OCI-LY1 (cell line): ENCODE measurements at regions not wholly inside any gene's neighbourhood (a gene's known extent, or its start where the extent isn't known, plus 50 kb on each side); places are given as distances from the start of the nearest gene placed in this dataset.

ENCODE experiments used
- H2AFZ ChIP-seq: fragments of 200-600 bp; sonication (generic), shearing (Covaris generic); 2 replicates; pipeline ENCODE4 v1.6.0; 2014; ENCODE audit warnings: antibody characterized with exemption, mild to moderate bottlenecking, low read length
- H3F3A ChIP-seq: fragments of 200-600 bp; sonication (generic), shearing (Covaris generic); 2 replicates; pipeline ENCODE4 v1.6.0; 2014; ENCODE audit warnings: mild to moderate bottlenecking, antibody characterized with exemption, low read length, moderate library complexity; ENCODE audit not compliant: insufficient read depth
- H3K27ac ChIP-seq: fragments of 200-600 bp; sonication (generic); 2 replicates; pipeline ENCODE4 v1.5.1; 2014; ENCODE audit warnings: low read length, mixed run types, mild to moderate bottlenecking, low read depth; ENCODE audit not compliant: poor library complexity, severe bottlenecking
- H3K27me3 ChIP-seq: fragments of 200-600 bp; sonication (generic); 2 replicates; pipeline ENCODE4 v1.6.0; 2014; ENCODE audit warnings: antibody characterized with exemption, mild to moderate bottlenecking, low read length, moderate library complexity; ENCODE audit not compliant: insufficient read depth
- H3K36me3 ChIP-seq: fragments of 200-600 bp; sonication (generic); 2 replicates; pipeline ENCODE4 v1.6.1; 2014; ENCODE audit warnings: mild to moderate bottlenecking, antibody characterized with exemption, low read length, moderate library complexity, mixed read lengths; ENCODE audit not compliant: insufficient read depth
- H3K4me1 ChIP-seq: fragments of 200-600 bp; sonication (generic); 2 replicates; pipeline ENCODE4 v1.5.1; 2014; ENCODE audit warnings: mild to moderate bottlenecking, low read length, moderate library complexity; ENCODE audit not compliant: insufficient read depth, severe bottlenecking
- H3K4me2 ChIP-seq: fragments of 200-600 bp; sonication (generic), shearing (Covaris generic); 2 replicates; pipeline ENCODE4 v1.6.1; 2014; ENCODE audit warnings: low read length
- H3K4me3 ChIP-seq: fragments of 200-600 bp; sonication (generic); 2 replicates; pipeline ENCODE4 v1.5.1; 2014; ENCODE audit warnings: low read length, low read depth, mild to moderate bottlenecking, mixed read lengths; ENCODE audit not compliant: poor library complexity, severe bottlenecking
- H3K79me2 ChIP-seq: fragments of 200-600 bp; shearing (Covaris generic); 2 replicates; pipeline ENCODE4 v1.6.1; 2016; ENCODE audit warnings: mixed run types, low read length, mixed read lengths; ENCODE audit not compliant: insufficient read depth
- H3K9ac ChIP-seq: fragments of 200-600 bp; sonication (generic), shearing (Covaris generic); 2 replicates; pipeline ENCODE4 v1.6.1; 2014; ENCODE audit warnings: mild to moderate bottlenecking, low read length, mixed read lengths
- H3K9me2 ChIP-seq: fragments of 200-600 bp; sonication (generic), shearing (Covaris generic); 2 replicates; pipeline ENCODE4 v1.6.1; 2014; ENCODE audit warnings: low read depth, mild to moderate bottlenecking, low read length, mixed read lengths
- H3K9me3 ChIP-seq: fragments of 200-600 bp; shearing (Covaris generic); 2 replicates; pipeline ENCODE4 v1.6.1; 2014; ENCODE audit warnings: low read length, mixed read lengths
- H4K20me1 ChIP-seq: fragments of 200-600 bp; sonication (generic), shearing (Covaris generic); 2 replicates; pipeline ENCODE4 v1.6.0; 2016; ENCODE audit warnings: mild to moderate bottlenecking, low read length; ENCODE audit not compliant: insufficient read depth
- CTCF ChIP-seq: fragments of 200-600 bp; sonication (generic), shearing (Covaris generic); IDR thresholded peaks from 2 replicates; pipeline ENCODE4 v1.5.1; 2017; ENCODE audit warnings: mild to moderate bottlenecking, antibody characterized with exemption, low read length, moderate library complexity, mixed read lengths
- EZH2 ChIP-seq: fragments of 200-600 bp; sonication (generic), shearing (Covaris generic); IDR thresholded peaks from 2 replicates; pipeline ENCODE4 v1.8.0; 2017; ENCODE audit warnings: borderline replicate concordance, mixed run types, mild to moderate bottlenecking, antibody characterized with exemption, low read length, moderate library complexity, mixed read lengths

DNA sequence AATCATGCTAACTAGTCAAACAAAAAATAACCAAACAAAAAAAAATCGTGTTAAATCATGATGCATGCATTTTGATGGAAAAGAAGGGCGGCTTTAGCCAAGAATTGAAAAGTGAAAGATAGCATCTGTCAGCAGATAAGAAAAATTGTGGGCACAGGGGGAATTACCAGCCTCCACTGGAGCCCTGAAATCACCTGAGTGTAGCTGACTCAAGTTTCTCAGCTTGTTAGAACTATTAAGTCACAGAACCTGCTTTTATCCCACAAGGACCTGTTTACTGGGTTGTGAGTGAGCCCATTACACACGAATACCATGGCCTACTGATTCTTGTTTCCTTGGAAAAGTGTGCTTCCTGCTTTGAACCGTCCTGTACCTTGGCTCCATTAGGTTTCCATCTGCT, 85.2 kb downstream of the COX18 start:
- no peak overlapping the region for H3K9ac ChIP-seq
- H3K9me2 ChIP-seq, result no peaks in the 10 kb centered on the region
- H3K4me3 ChIP-seq, result no peak overlapping the region
- H3K36me3 ChIP-seq, result no peaks in the 10 kb centered on the region
- no peak overlapping the region for H2AFZ ChIP-seq
- H4K20me1 ChIP-seq, result no peaks in the 10 kb centered on the region
- no peak overlapping the region for H3K27ac ChIP-seq
- no peaks in the 10 kb centered on the region for H3F3A ChIP-seq
- no peaks in the 10 kb centered on the region for H3K4me1 ChIP-seq
- H3K4me2 ChIP-seq, result no peak overlapping the region
- no peaks in the 10 kb centered on the region for H3K79me2 ChIP-seq
- H3K27me3 ChIP-seq, result no peaks in the 10 kb centered on the region
- no peaks in the 10 kb centered on the region for H3K9me3 ChIP-seq
- TF ChIP-seq EZH2, result no peak
- no peak for TF ChIP-seq CTCF

DNA sequence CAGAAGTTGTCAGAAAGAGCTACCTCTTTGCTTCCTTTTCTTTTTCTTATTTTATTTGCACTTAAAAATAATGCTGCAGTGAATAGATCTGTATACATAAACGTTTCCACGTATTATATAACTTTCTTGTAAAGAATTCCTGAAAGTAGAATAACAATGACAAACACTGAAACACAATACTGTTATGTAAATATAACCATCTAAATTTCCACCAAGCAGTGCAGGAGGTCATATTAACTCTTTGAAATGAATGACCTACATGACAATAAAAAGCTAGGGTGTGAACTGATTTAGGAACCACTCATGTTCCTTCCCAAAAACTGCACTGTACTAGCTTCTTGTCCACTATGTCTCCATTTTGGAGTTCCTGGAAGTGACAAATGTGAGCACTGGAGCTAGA, 85.8 kb downstream of the COX18 start:
- Histone ChIP-seq H3K27ac (no peak overlapping the region), H3K9me2 (no peaks in the 10 kb centered on the region), H3K36me3 (no peaks in the 10 kb centered on the region), H3K9me3 (no peaks in the 10 kb centered on the region), H3K9ac (no peak overlapping the region), H3K79me2 (no peaks in the 10 kb centered on the region), H2AFZ (no peak overlapping the region), H4K20me1 (no peaks in the 10 kb centered on the region), H3F3A (no peaks in the 10 kb centered on the region), H3K4me2 (no peak overlapping the region), H3K4me3 (no peak overlapping the region), H3K27me3 (no peaks in the 10 kb centered on the region), H3K4me1 (no peaks in the 10 kb centered on the region)
- no peak for TF ChIP-seq CTCF
- TF ChIP-seq EZH2, result no peak

GRCh38 chr4:72977936-72978485, 91.5 kb downstream of the COX18 start:
- no peaks in the 10 kb centered on the region for H3K36me3 ChIP-seq
- no peak overlapping the region for H3K27ac ChIP-seq
- H3K79me2 ChIP-seq, result no peaks in the 10 kb centered on the region
- no peaks in the 10 kb centered on the region for H3K27me3 ChIP-seq
- H4K20me1 ChIP-seq, result no peaks in the 10 kb centered on the region
- H3K4me3 ChIP-seq, result no peak overlapping the region
- H3K9ac ChIP-seq, result no peak overlapping the region
- no peaks in the 10 kb centered on the region for H3F3A ChIP-seq
- no peaks in the 10 kb centered on the region for H3K4me1 ChIP-seq
- H2AFZ ChIP-seq, result no peak overlapping the region
- H3K9me2 ChIP-seq, result no peaks in the 10 kb centered on the region
- H3K4me2 ChIP-seq, result no peak overlapping the region
- H3K9me3 ChIP-seq, result no peaks in the 10 kb centered on the region
- TF ChIP-seq EZH2 (no peak), CTCF (no peak)
